ENCODE measurements at regions not wholly inside any gene's neighbourhood (a gene's known extent, or its start where the extent isn't known, plus 50 kb on each side); places are given as distances from the start of the nearest gene placed in this dataset.

DNA sequence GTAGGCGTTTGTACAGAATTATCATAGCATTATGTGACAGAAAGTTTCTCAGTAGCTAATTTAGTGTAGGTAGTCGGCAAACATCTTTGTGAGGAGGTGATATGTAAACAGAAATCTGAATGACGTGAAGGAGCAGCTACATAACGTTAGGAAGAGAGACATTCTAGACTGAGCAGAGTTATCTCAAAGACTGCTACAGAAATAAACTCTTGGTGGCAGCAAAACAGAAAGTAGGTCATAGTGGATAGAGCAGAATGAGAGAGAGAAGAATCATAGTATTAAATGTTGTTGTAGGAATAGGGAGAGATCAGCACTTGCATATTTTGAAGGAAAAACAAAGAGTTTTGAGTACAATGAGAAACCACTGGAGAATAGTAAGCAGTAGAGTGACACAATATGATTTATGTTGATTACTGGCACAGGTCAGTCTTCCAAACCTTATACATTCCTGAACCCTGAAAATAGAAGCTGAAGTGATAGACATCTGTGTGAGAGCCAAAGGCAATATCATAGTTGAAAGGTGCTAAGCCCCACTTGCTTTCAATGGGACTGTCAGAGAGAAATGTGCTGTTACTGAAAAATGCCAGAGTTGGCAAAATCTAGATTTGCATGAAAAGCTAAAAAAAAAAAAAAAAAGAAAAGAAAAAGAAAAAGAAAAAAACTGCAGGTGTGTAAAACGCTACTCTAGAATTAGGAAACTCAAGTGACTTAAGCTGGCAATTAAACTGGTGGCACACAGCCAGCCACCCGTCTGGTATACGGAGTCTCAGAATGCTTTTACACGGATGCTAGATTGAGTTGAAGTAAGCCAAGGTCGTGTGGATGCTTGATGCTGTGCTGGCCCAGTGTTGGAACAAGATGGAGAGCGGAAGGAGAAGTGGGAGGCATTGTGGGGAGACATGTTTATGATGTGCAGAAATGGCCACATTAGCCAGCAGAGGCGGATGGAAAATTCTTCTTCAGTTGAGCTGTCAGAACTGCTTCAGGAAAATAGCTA, 750.2 kb upstream of the HS3ST1 start:
- H3K27ac ChIP-seq: no peak overlapping the region
- ATAC-seq (no peak), DNase-seq (no peak)
- H3K36me3 ChIP-seq (ENCODE audit: insufficient read depth in 1 of 2, low read depth in 1 of 2): no peaks in the 10 kb centered on the region
- no peak for TF ChIP-seq CTCF (IDR thresholded peaks at IDR 0.05)
- intact Hi-C loops (cut with DNase I): no loop called here
- 57 to 63% (median 63%) methylated on average over 11 of the region's 11 CpGs for WGBS, 3 donors
- H3K4me1 ChIP-seq: no peaks in the 10 kb centered on the region
- H3K27me3 ChIP-seq (ENCODE audit: insufficient read depth in 3 of 3, low read length in 2 of 3): no peaks in the 10 kb centered on the region
- H3K9me3 ChIP-seq: no peaks in the 10 kb centered on the region
- H3K4me3 ChIP-seq: no peak overlapping the region

DNA sequence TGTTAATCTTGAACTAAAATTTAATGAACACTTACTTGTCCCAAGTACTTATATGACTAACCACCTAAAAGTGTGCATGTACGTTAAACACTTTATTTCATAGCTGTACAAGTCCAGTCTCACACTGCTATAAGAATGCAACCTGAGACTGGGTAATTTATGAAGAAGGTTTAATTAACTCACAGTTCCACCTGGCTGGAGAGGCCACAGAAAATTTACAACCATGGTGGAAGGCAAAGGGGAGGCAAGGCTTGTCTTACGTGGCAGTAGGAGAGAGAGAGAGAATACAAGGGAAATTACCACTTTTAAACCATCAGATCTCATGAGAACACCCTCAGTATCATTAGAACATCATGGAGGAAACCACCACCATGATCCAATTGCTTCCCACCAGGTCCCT, 748.7 kb upstream of the HS3ST1 start:
- H3K9me3 ChIP-seq: no peaks in the 10 kb centered on the region
- H3K36me3 ChIP-seq (ENCODE audit: insufficient read depth in 1 of 2, low read depth in 1 of 2): no peaks in the 10 kb centered on the region
- no peak for ATAC-seq
- H3K4me1 ChIP-seq: no peaks in the 10 kb centered on the region
- TF ChIP-seq CTCF (IDR thresholded peaks at IDR 0.05): no peak
- intact Hi-C loops (cut with DNase I): no loop called here
- no peaks in the 10 kb centered on the region for H3K27me3 ChIP-seq (ENCODE audit: insufficient read depth in 3 of 3, low read length in 2 of 3)
- no peak for DNase-seq
- H3K27ac ChIP-seq: no peak overlapping the region
- H3K4me3 ChIP-seq: no peak overlapping the region
- WGBS, 3 donors: 67 to 75% (median 67%) methylated on average over 2 of the region's 2 CpGs

DNA sequence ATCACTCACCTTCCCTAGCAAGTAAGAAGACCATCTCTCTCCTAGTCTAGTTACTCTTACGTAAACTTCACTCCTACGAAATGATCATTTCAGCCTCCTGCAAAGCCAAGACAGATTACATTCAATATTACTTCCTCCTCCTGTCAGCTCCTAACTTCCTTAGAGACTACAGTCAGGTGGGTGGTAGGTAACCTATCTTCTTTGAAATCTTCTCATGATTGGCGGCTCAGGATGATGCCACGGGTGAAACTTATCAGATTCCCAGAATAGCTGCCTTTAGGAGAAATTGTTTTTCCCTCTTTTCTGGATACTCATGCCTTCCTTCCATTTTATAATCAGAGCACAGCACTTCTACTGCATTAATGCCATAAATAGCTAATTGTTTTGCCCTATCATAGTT, 744.8 kb upstream of the HS3ST1 start:
- Histone ChIP-seq H3K36me3 (ENCODE audit: insufficient read depth in 1 of 2, low read depth in 1 of 2) (no peaks in the 10 kb centered on the region), H3K9me3 (no peaks in the 10 kb centered on the region), H3K4me3 (no peak overlapping the region), H3K4me1 (no peaks in the 10 kb centered on the region), H3K27me3 (ENCODE audit: insufficient read depth in 3 of 3, low read length in 2 of 3) (no peaks in the 10 kb centered on the region), H3K27ac (no peak overlapping the region)
- no peak for DNase-seq
- 83% methylated on average over 4 of the region's 4 CpGs for WGBS, 3 donors
- intact Hi-C loops (cut with DNase I): no loop called here
- TF ChIP-seq CTCF (IDR thresholded peaks at IDR 0.05): no peak
- ATAC-seq: no peak

GRCh38 chr4:12172198-12172973, 743.7 kb upstream of the HS3ST1 start:
- Histone ChIP-seq H3K27ac (no peak overlapping the region), H3K4me1 (no peaks in the 10 kb centered on the region), H3K4me3 (no peak overlapping the region), H3K27me3 (ENCODE audit: insufficient read depth in 3 of 3, low read length in 2 of 3) (no peaks in the 10 kb centered on the region), H3K9me3 (no peaks in the 10 kb centered on the region), H3K36me3 (ENCODE audit: insufficient read depth in 1 of 2, low read depth in 1 of 2) (no peaks in the 10 kb centered on the region)
- TF ChIP-seq CTCF (IDR thresholded peaks at IDR 0.05): no peak
- intact Hi-C loops (cut with DNase I): no loop called here
- 36 to 51% (median 44%) methylated on average over 3 of the region's 3 CpGs for WGBS, 3 donors
- ATAC-seq (no peak), DNase-seq (no peak)
